Esophagus squamous epithelium (tissue), 5 donors: ENCODE measurements at regions not wholly inside any gene's neighbourhood (a gene's known extent, or its start where the extent isn't known, plus 50 kb on each side); places are given as distances from the start of the nearest gene placed in this dataset.

Source experiments
- DNase-seq: peaks from one replicate; lab custom pipeline; 2025; lab: John Stamatoyannopoulos, UW
- H3K27ac ChIP-seq, 4 donors: fragments of 200-600 bp; sonication (generic); one replicate each; pipeline ENCODE4 v1.5.1; 2016 to 2019; ENCODE audit warnings: mild to moderate bottlenecking in 1 of 4
- H3K27me3 ChIP-seq, 4 donors: fragments of 200-600 bp; sonication (generic); 1 replicate in 3 of 4; 2 replicates in 1 of 4; pipeline versions ENCODE4 v1.5.1 to v1.6.0; 2017 to 2021; ENCODE audit warnings: antibody characterized with exemption in 1 of 4
- H3K36me3 ChIP-seq, 3 donors: fragments of 200-600 bp; sonication (generic); one replicate each; pipeline ENCODE4 v1.5.1; 2016 to 2019
- H3K4me1 ChIP-seq, 3 donors: fragments of 200-600 bp; sonication (generic); one replicate each; pipeline ENCODE4 v1.5.1; 2017 to 2019
- H3K4me3 ChIP-seq, 4 donors: fragments of 200-600 bp; sonication (generic); 1 replicate in 3 of 4; 2 replicates in 1 of 4; pipeline ENCODE4 v1.5.1; 2016 to 2019; ENCODE audit warnings: mild to moderate bottlenecking in 2 of 4, moderate library complexity in 1 of 4
- H3K9me3 ChIP-seq, 3 donors: fragments of 200-600 bp; sonication (generic); one replicate each; pipeline ENCODE4 v1.5.1; 2016 to 2019
- POLR2A ChIP-seq, 4 donors: fragments of 450-650 bp; IDR thresholded peaks; one replicate each; pipeline ENCODE4 v1.6.1; 2017; ENCODE audit warnings: antibody characterized with exemption in 4 of 4, mild to moderate bottlenecking in 4 of 4, moderate library complexity in 3 of 4
- WGBS, 2 donors: methylation state at CpG; one replicate each; pipeline ENCODE4 v1.1.5; 2018; 5-methylcytosine and 5-hydroxymethylcytosine counted together
- intact Hi-C: fragments of 100-400 bp; cut with DNase I; formaldehyde crosslinking; loops from one replicate; pipeline ENCODE4 v1.15.0; 2022
- TF ChIP-seq, protein P1 (sequence below), 6 experiments: fragments of 450-650 bp in 4 of 6; fragments of 200-600 bp in 2 of 6; sonication (generic) in 2 of 6; IDR thresholded peaks; one replicate each; pipeline ENCODE4 v1.5.1; 2016 to 2019; ENCODE audit warnings: antibody characterized with exemption in 6 of 6, mild to moderate bottlenecking in 4 of 6, moderate library complexity in 4 of 6
- donor health status: DM: yes; HTN: yes; CAD: no.

DNA sequence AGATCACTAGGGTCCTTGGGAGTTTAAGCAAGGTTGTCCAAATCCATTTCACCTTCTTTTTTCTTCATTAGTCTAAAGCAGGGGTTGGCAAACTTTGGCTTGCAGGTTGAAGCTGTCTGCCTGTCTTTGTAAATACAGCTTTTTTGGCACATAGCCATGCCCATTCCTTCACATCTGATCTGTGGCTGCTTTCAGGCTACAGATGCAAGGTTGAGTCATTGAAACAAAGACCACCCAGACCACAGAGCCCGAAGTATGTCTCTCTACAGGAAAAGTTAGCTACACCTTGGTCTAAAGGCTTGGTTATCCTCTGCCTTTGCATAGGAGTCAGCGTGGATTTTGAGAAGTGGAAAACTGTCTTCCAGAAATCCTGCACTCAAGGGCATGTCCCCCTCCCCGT, 238.1 kb upstream of the STS start:
- TF ChIP-seq, protein P1, sequence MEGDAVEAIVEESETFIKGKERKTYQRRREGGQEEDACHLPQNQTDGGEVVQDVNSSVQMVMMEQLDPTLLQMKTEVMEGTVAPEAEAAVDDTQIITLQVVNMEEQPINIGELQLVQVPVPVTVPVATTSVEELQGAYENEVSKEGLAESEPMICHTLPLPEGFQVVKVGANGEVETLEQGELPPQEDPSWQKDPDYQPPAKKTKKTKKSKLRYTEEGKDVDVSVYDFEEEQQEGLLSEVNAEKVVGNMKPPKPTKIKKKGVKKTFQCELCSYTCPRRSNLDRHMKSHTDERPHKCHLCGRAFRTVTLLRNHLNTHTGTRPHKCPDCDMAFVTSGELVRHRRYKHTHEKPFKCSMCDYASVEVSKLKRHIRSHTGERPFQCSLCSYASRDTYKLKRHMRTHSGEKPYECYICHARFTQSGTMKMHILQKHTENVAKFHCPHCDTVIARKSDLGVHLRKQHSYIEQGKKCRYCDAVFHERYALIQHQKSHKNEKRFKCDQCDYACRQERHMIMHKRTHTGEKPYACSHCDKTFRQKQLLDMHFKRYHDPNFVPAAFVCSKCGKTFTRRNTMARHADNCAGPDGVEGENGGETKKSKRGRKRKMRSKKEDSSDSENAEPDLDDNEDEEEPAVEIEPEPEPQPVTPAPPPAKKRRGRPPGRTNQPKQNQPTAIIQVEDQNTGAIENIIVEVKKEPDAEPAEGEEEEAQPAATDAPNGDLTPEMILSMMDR (IDR thresholded peaks at IDR 0.05): no peak
- no peak for TF ChIP-seq POLR2A (IDR thresholded peaks at IDR 0.05)
- no peak overlapping the region for H3K27ac ChIP-seq
- no peaks in the 10 kb centered on the region for H3K36me3 ChIP-seq
- 54 to 84% methylated on average over 2 to 3 of the region's 3 CpGs for WGBS, 2 donors
- H3K4me1 ChIP-seq: no peaks in the 10 kb centered on the region
- H3K9me3 ChIP-seq: no peaks in the 10 kb centered on the region
- no peak overlapping the region for H3K4me3 ChIP-seq
- intact Hi-C loops: no loop called here
- DNase-seq: no peak
- no peaks in the 10 kb centered on the region for H3K27me3 ChIP-seq

DNA sequence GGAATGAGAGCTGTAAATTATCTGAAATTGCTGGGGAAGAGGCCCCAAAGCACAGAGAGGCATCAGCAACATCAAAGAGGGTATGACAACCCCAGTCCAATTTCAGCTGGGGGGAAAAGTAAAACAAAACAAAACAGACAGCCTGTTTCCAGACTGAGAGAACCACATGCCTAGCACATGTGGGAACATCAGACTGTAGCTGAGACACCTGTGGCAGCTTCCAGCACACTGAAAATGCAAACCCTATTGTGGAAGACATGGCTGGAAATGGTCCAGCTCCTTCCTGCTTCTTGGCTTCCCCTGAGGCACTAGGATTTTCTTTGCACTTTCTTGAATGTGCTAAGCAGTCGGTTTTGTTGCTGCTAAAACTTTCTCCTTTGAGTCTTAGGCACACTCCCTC, 240.9 kb upstream of the STS start:
- Histone ChIP-seq H3K36me3 (no peaks in the 10 kb centered on the region), H3K4me3 (no peak overlapping the region), H3K27ac (no peak overlapping the region), H3K4me1 (no peaks in the 10 kb centered on the region), H3K27me3 (no peaks in the 10 kb centered on the region), H3K9me3 (no peaks in the 10 kb centered on the region)
- intact Hi-C loops: no loop called here
- TF ChIP-seq, protein P1 (IDR thresholded peaks at IDR 0.05): no peak
- no peak for TF ChIP-seq POLR2A (IDR thresholded peaks at IDR 0.05)
- 19 to 22% methylated on average over 1 of the region's 1 CpG for WGBS, 2 donors
- no peak for DNase-seq

DNA sequence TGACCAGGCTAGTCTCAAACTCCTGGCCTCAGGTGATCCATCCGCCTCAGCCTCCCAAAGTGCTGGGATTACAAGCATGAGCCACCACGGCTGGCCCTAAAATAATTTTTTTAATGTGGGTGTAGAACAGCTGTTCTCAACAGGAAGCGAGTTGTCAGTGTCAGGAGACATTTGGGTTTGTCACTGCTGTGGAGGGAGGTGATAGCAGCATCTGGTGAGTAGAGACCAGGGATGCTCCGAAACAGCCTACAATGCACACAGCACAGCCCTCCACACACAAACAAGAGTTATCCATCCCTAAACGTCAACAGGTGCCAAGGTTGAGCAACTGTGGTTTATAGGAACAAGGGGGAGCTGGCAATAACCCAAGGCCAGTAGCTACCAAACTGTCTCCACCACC, 243.4 kb upstream of the STS start:
- no peak for DNase-seq
- TF ChIP-seq, protein P1 (IDR thresholded peaks at IDR 0.05): no peak
- TF ChIP-seq POLR2A (IDR thresholded peaks at IDR 0.05): no peak
- Histone ChIP-seq H3K36me3 (no peaks in the 10 kb centered on the region), H3K27ac (no peak overlapping the region), H3K4me3 (no peak overlapping the region), H3K27me3 (no peaks in the 10 kb centered on the region), H3K9me3 (no peaks in the 10 kb centered on the region), H3K4me1 (no peaks in the 10 kb centered on the region)
- intact Hi-C loops: no loop called here
- WGBS, 2 donors: 63 to 73% methylated on average over 2 to 4 of the region's 5 CpGs

DNA sequence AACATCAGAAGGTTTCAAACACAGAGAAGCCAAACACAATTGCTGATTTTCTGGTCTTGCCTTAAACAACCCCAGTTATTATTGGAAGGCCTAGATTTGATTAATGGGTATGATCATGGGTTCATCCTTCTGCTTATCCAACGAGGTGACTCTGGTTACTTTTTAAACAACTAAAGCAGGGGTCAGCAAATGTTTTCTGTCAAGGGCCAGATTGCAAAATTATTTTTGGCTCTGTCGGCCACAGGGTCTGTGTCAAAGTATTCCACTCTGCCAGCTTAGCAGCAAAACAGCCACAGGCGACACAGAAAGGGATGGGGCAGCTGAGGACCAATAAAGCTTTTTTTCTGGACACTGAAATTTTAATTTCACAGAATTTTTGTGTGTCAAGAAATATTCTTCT, 249.1 kb upstream of the STS start:
- 29 to 57% methylated on average over 1 to 3 of the region's 3 CpGs for WGBS, 2 donors
- H3K27me3 ChIP-seq: no peaks in the 10 kb centered on the region
- no peaks in the 10 kb centered on the region for H3K9me3 ChIP-seq
- intact Hi-C loops: no loop called here
- no peak for DNase-seq
- no peaks in the 10 kb centered on the region for H3K36me3 ChIP-seq
- H3K4me1 ChIP-seq: no peaks in the 10 kb centered on the region
- H3K27ac ChIP-seq: no peak overlapping the region
- TF ChIP-seq, protein P1 (IDR thresholded peaks at IDR 0.05): no peak
- TF ChIP-seq POLR2A (IDR thresholded peaks at IDR 0.05): no peak
- no peak overlapping the region for H3K4me3 ChIP-seq

DNA sequence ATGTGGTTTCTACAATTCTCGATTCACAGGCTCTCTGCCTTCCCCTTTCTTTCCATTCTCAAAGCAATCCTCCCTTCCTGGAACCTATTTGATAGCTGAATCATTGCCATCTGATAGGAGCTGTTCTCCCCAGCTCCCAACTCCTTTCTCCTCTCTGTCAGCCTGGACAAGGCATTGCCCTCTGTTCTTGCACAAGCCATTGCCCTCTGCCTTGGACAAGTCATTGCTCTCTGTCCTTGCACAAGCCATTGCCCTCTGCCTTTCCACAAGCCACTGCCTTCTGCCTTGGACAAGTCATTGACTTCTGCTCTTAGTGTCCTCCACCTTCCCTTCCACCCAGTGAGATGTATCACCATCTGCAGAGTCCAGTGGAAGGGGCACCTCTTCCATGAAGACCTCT, 256.1 kb upstream of the STS start:
- Histone ChIP-seq H3K4me1 (no peaks in the 10 kb centered on the region), H3K9me3 (no peaks in the 10 kb centered on the region), H3K27me3 (no peaks in the 10 kb centered on the region), H3K4me3 (no peak overlapping the region), H3K36me3 (no peaks in the 10 kb centered on the region), H3K27ac (no peak overlapping the region)
- WGBS, 2 donors: 53 to 80% methylated on average over 1 of the region's 1 CpG
- DNase-seq: no peak
- TF ChIP-seq POLR2A (IDR thresholded peaks at IDR 0.05): no peak
- TF ChIP-seq, protein P1 (IDR thresholded peaks at IDR 0.05): no peak
- intact Hi-C loops: no loop called here
